ENCODE measurements at regions not wholly inside any gene's neighbourhood (a gene's known extent, or its start where the extent isn't known, plus 50 kb on each side); places are given as distances from the start of the nearest gene placed in this dataset.

DNA sequence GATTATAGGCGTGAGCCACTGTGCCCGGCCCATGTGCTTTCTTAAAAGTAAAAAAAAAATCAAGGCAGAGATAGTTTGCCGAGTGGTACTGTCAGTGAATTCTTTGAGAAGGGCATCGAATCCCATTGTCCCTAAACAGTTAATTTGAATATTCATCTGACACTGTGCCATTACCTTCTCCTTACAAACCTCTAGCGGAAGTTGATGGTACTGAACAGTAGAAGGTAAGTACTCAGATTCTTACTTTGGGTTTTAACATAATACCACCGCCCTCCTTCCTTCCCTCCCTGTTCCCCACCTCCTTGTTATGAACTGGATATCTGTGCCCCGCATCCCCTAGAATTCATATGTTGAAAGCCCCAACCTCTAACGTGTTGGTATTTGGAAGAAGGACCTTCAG is 58.2 kb upstream of the CLMP start:
- Mint-ChIP-seq H3K36me3 (ENCODE audit: unreplicated experiment) (no peaks in the 10 kb centered on the region), H3K27ac (ENCODE audit: unreplicated experiment) (no peak overlapping the region), H3K9me3 (ENCODE audit: unreplicated experiment) (no peaks in the 10 kb centered on the region), H3K4me3 (ENCODE audit: unreplicated experiment) (no peak overlapping the region), H3K27me3 (ENCODE audit: unreplicated experiment) (peaks cover 13% of the 10 kb centered on the region), H3K4me1 (ENCODE audit: unreplicated experiment) (no peaks in the 10 kb centered on the region)
- no peak for DNase-seq (ENCODE audit: extremely low spot score, unreplicated experiment)
- TF ChIP-seq, protein P1, sequence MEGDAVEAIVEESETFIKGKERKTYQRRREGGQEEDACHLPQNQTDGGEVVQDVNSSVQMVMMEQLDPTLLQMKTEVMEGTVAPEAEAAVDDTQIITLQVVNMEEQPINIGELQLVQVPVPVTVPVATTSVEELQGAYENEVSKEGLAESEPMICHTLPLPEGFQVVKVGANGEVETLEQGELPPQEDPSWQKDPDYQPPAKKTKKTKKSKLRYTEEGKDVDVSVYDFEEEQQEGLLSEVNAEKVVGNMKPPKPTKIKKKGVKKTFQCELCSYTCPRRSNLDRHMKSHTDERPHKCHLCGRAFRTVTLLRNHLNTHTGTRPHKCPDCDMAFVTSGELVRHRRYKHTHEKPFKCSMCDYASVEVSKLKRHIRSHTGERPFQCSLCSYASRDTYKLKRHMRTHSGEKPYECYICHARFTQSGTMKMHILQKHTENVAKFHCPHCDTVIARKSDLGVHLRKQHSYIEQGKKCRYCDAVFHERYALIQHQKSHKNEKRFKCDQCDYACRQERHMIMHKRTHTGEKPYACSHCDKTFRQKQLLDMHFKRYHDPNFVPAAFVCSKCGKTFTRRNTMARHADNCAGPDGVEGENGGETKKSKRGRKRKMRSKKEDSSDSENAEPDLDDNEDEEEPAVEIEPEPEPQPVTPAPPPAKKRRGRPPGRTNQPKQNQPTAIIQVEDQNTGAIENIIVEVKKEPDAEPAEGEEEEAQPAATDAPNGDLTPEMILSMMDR (IDR thresholded peaks at IDR 0.05): no peak

DNA sequence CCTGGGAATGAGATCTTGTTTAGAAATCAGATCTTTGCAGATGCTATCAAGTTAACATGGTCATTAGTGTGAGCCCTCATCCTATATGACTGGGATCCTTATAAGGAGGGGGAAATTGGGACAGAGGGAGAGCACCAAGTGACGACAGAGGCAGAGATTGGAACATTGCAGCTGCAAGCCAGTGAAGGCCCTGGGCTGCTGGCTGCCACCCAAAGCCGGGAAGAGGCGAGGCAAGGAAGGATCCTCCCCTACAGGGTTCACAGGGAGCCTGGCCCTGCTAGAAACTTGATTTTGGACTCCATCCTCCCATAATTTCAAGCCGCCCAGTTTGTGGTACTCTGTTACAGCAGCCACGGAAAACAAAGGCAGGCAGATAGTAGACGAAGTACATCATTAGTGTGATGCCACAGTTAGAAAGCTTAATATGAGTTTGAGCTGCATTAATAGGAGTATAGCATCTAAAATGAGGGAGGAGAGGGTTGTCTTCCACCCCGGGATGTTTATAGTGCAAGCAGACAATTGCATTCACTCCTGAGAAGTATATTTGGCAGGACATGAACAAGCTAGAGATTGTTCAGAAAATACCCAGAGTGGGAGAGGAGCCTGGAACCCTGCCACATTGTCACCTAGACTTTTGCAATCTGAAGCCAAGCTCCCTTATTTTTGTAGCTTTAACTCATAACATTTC is 56.8 kb upstream of the CLMP start:
- H3K4me3 Mint-ChIP-seq (ENCODE audit: unreplicated experiment): no peak overlapping the region
- H3K27ac Mint-ChIP-seq (ENCODE audit: unreplicated experiment): no peak overlapping the region
- no peaks in the 10 kb centered on the region for H3K9me3 Mint-ChIP-seq (ENCODE audit: unreplicated experiment)
- DNase-seq (ENCODE audit: extremely low spot score, unreplicated experiment): no peak
- H3K36me3 Mint-ChIP-seq (ENCODE audit: unreplicated experiment): no peaks in the 10 kb centered on the region
- H3K4me1 Mint-ChIP-seq (ENCODE audit: unreplicated experiment): peaks cover 6% of the 10 kb centered on the region
- peaks cover 13% of the 10 kb centered on the region for H3K27me3 Mint-ChIP-seq (ENCODE audit: unreplicated experiment)
- TF ChIP-seq, protein P1 (IDR thresholded peaks at IDR 0.05): no peak

DNA sequence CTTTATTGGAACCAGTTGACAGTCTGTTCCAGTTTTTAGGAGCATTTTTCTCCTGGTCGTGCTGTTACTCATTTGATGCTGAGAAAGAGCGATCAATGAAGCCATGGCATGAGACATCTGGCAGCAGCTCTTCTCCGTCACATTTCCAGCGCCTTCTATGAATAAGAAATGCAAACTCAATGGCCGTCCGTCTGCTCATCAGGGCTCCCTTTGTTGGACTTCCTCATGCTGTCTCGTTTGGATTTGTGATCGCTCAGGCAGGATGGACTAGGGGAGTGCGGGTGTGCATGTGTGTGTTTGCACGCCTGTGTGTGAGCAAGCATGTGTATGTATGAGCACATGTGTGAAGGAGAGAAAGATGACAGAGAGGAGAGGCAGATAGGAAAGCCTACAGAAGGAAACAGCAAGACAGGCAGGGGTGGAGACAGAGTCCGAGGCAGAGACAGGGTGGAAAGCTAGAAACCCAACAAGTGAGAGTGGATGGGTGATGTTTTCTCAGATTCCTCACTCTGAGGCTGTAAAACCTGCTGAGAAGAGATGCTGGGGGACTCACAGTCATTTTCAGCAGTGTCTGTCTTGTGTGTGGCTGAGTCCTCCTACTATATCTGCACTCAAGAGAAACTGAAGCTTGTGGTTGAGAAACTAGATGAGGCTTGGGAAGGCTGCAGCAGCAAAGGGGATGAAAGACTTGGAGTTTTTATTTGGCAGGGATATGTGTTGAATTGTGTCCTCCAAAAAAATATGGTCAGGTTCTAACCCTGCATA is 56.0 kb upstream of the CLMP start:
- Mint-ChIP-seq H3K9me3 (ENCODE audit: unreplicated experiment) (no peaks in the 10 kb centered on the region), H3K36me3 (ENCODE audit: unreplicated experiment) (no peaks in the 10 kb centered on the region), H3K27me3 (ENCODE audit: unreplicated experiment) (peaks cover 13% of the 10 kb centered on the region), H3K4me1 (ENCODE audit: unreplicated experiment) (peaks cover 6% of the 10 kb centered on the region), H3K27ac (ENCODE audit: unreplicated experiment) (no peak overlapping the region), H3K4me3 (ENCODE audit: unreplicated experiment) (no peak overlapping the region)
- TF ChIP-seq, protein P1 (IDR thresholded peaks at IDR 0.05): no peak
- no peak for DNase-seq (ENCODE audit: extremely low spot score, unreplicated experiment)

DNA sequence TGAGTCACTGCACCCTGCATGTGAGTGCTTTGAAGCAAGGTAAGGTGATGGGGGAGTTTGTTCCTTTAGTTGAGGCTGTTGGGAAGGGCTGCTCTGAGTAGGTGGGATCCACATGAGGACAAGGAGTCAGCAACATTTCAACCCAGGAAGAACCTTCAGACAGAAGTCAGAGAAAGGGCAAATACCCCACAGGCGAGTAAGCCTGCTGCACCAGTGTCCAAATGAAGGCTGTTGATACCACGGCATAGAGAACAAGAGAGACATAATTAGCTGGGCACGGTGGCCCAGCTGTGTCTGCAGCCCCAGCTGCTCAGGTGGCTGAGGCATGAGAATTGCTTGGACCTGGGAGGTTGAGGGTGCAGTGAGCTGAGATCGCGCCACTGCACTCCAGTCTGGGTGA is 54.3 kb upstream of the CLMP start:
- Mint-ChIP-seq H3K36me3 (ENCODE audit: unreplicated experiment) (no peaks in the 10 kb centered on the region), H3K4me1 (ENCODE audit: unreplicated experiment) (peaks cover 6% of the 10 kb centered on the region), H3K27ac (ENCODE audit: unreplicated experiment) (no peak overlapping the region), H3K4me3 (ENCODE audit: unreplicated experiment) (no peak overlapping the region), H3K27me3 (ENCODE audit: unreplicated experiment) (peaks cover 13% of the 10 kb centered on the region), H3K9me3 (ENCODE audit: unreplicated experiment) (no peaks in the 10 kb centered on the region)
- DNase-seq (ENCODE audit: extremely low spot score, unreplicated experiment): no peak
- TF ChIP-seq, protein P1 (IDR thresholded peaks at IDR 0.05): no peak

DNA sequence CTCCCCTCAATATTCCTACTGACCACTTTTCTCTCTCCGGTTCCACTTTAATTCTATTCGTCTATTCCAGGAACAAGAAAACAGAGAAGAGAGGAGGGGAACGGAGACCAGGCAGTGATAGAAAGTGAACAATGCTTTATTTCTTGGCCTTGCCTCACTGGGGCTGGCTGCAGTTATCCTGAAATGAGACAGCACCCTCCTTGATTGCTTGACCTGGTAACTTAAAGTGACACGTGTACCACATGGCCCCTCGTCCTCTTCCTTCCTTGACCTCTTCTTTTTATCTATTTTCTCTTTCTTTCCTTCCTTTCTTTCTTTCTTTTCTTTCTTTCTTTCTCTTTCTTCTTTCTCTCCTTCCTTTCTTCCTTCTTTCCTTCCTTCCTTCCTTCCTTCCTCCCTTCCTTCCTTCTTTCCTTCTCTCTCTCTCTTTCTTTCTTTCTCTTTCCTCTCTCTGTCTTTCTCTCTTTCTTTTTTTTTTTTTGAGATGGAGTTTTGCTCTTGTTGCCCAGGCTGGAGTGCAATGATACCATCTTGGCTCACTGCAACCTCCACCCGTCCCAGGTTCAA is 52.8 kb upstream of the CLMP start:
- H3K4me3 Mint-ChIP-seq (ENCODE audit: unreplicated experiment): no peak overlapping the region

More for the DNA sequence above, 52.8 kb upstream of the CLMP start:
- H3K27me3 Mint-ChIP-seq (ENCODE audit: unreplicated experiment): peaks cover 13% of the 10 kb centered on the region
- TF ChIP-seq, protein P1 (IDR thresholded peaks at IDR 0.05): no peak
- H3K4me1 Mint-ChIP-seq (ENCODE audit: unreplicated experiment): peaks cover 6% of the 10 kb centered on the region
- H3K27ac Mint-ChIP-seq (ENCODE audit: unreplicated experiment): no peak overlapping the region
- no peak for DNase-seq (ENCODE audit: extremely low spot score, unreplicated experiment)
- no peaks in the 10 kb centered on the region for H3K9me3 Mint-ChIP-seq (ENCODE audit: unreplicated experiment)
- no peaks in the 10 kb centered on the region for H3K36me3 Mint-ChIP-seq (ENCODE audit: unreplicated experiment)

All from osteocyte (in vitro differentiated cells).